ENCODE measurements at regions not wholly inside any gene's neighbourhood (a gene's known extent, or its start where the extent isn't known, plus 50 kb on each side); places are given as distances from the start of the nearest gene placed in this dataset.
A peak's percentile ranks its signal among the peaks of the same experiment; 100 is the strongest.

- WGBS, 2 donors: 87 to 91% methylated on average over 1 of the region's 1 CpG
- H3K27ac ChIP-seq: peak overlapping the region in 3 of 4 donors; percentile 16 to 51 (median 46)
- no peak for ATAC-seq (ENCODE audit: low FRiP score in 2 of 2)
- no peak overlapping the region for H3K4me3 ChIP-seq
- H3K9me3 ChIP-seq: no peaks in the 10 kb centered on the region
- no peak for TF ChIP-seq CTCF (IDR thresholded peaks at IDR 0.05)
- no peak for TF ChIP-seq EP300 (IDR thresholded peaks at IDR 0.05)
- TF ChIP-seq POLR2AphosphoS5 (IDR thresholded peaks at IDR 0.05): no peak
- TF ChIP-seq POLR2A (IDR thresholded peaks at IDR 0.05): no peak
- DNase-seq: no peak
- no peaks in the 10 kb centered on the region for H3K36me3 ChIP-seq
- H3K4me1 ChIP-seq: no peaks in the 10 kb centered on the region
- no peaks in the 10 kb centered on the region for H3K27me3 ChIP-seq
These were observed 150.6 kb upstream of the GALNT5 start for GRCh38 chr2:157106950-157107349.

DNA sequence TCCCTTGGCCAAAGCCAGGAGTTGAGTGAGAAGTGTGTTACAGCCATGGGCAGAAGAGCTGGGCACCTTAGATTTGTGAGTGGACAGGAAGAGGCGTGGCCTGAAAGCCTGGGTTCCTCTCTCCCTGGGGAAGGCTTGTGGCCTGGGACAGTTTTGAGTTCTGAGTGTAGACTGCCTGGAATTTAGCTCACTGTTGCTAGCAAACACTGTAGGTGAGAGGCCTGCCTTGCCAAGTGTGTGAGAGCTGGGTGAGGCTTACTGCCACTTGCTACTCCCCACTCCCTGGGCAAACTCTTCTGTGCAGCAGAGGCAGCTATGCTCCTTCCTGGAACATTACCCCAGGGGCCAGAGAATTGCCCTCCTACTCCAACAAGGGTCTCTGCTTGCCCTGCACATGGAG, 150.0 kb upstream of the GALNT5 start:
- Histone ChIP-seq H3K9me3 (no peaks in the 10 kb centered on the region), H3K4me3 (no peak overlapping the region), H3K27ac (peak overlapping the region; percentile 16 to 51 (median 40)), H3K36me3 (no peaks in the 10 kb centered on the region), H3K27me3 (no peaks in the 10 kb centered on the region), H3K4me1 (no peaks in the 10 kb centered on the region)
- 50 to 61% methylated on average over 1 of the region's 1 CpG for WGBS, 2 donors
- DNase-seq: peak in 1 of 2 donors; percentile 54
- TF ChIP-seq EP300 (IDR thresholded peaks at IDR 0.05) (no peak), CTCF (IDR thresholded peaks at IDR 0.05) (no peak), POLR2A (IDR thresholded peaks at IDR 0.05) (no peak), POLR2AphosphoS5 (IDR thresholded peaks at IDR 0.05) (no peak)
- peak; percentile 55 to 88 for ATAC-seq (ENCODE audit: low FRiP score in 2 of 2)

- Histone ChIP-seq H3K27ac (peak overlapping the region; percentile 16 to 51 (median 40)), H3K9me3 (no peaks in the 10 kb centered on the region), H3K27me3 (no peaks in the 10 kb centered on the region), H3K4me3 (no peak overlapping the region), H3K36me3 (no peaks in the 10 kb centered on the region), H3K4me1 (no peaks in the 10 kb centered on the region)
- ATAC-seq (ENCODE audit: low FRiP score in 2 of 2) (peak in 1 of 2 donors; percentile 75), DNase-seq (peak in 1 of 2 donors; percentile 43)
- TF ChIP-seq EP300 (IDR thresholded peaks at IDR 0.05) (no peak), POLR2A (IDR thresholded peaks at IDR 0.05) (no peak), POLR2AphosphoS5 (IDR thresholded peaks at IDR 0.05) (no peak), CTCF (IDR thresholded peaks at IDR 0.05) (no peak)
- 38 to 46% methylated on average over 1 to 2 of the region's 2 CpGs for WGBS, 2 donors
These were observed 149.6 kb upstream of the GALNT5 start for GRCh38 chr2:157107877-157108276.

DNA sequence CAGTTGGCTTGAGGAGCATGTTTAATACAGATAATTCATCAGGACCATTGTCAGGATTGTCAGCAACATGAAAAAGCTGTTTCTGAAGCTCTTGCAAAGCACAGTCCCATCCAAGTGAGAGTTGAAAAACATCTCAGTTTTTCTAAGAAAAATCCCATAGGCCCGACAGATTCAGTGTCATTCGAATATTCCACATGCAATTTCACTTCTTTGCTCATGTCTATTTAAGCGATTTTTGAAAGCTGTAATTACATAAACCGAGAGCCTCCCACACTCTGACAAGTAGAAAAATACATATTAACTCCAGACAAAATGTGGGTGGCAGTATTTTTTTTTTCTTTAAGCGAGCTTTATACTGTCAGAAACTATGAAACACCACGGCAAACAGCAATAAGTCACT, 134.7 kb upstream of the GALNT5 start:
- no peaks in the 10 kb centered on the region for H3K36me3 ChIP-seq
- WGBS, 2 donors: 68 to 71% methylated on average over 6 of the region's 6 CpGs
- no peaks in the 10 kb centered on the region for H3K27me3 ChIP-seq
- no peak for TF ChIP-seq EP300 (IDR thresholded peaks at IDR 0.05)
- TF ChIP-seq POLR2A (IDR thresholded peaks at IDR 0.05): no peak
- TF ChIP-seq CTCF (IDR thresholded peaks at IDR 0.05): no peak
- TF ChIP-seq POLR2AphosphoS5 (IDR thresholded peaks at IDR 0.05): no peak
- no peak for DNase-seq
- no peak overlapping the region for H3K4me3 ChIP-seq
- H3K9me3 ChIP-seq: no peaks in the 10 kb centered on the region
- H3K27ac ChIP-seq: no peak overlapping the region
- peaks cover 0 to 6% (median 3%) of the 10 kb centered on the region in 4 donors for H3K4me1 ChIP-seq
- no peak for ATAC-seq (ENCODE audit: low FRiP score in 2 of 2)

DNA sequence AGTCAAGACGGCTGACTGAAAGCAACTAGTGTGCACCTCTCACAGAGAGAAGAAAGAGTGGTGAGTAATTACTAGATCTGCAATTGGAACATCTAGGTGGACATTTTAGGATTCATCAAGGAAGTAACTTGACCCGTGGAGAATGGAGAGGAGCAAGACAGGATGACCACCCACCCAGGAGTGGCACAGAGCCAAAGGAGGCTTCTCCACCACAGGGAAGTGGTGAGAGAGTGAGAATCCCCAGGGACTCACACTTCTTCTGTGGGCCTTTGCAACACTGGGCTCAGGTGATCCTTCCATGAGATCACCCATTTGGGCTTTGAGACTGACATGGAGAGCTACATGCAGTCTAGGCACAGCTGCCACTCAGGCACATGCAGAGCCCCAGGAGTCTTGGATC, 132.8 kb upstream of the GALNT5 start:
- H3K4me1 ChIP-seq: peaks cover 0 to 6% (median 3%) of the 10 kb centered on the region in 4 donors
- TF ChIP-seq POLR2A (IDR thresholded peaks at IDR 0.05) (no peak), POLR2AphosphoS5 (IDR thresholded peaks at IDR 0.05) (no peak), CTCF (IDR thresholded peaks at IDR 0.05) (no peak), EP300 (IDR thresholded peaks at IDR 0.05) (no peak)
- H3K27me3 ChIP-seq: no peaks in the 10 kb centered on the region
- 29 to 43% methylated on average over 2 of the region's 2 CpGs for WGBS, 2 donors
- H3K27ac ChIP-seq: no peak overlapping the region
- H3K4me3 ChIP-seq: no peak overlapping the region
- H3K9me3 ChIP-seq: no peaks in the 10 kb centered on the region
- DNase-seq (no peak), ATAC-seq (ENCODE audit: low FRiP score in 2 of 2) (no peak)
- H3K36me3 ChIP-seq: no peaks in the 10 kb centered on the region
